CD8-positive, alpha-beta memory T cell (primary cell): ENCODE measurements at regions not wholly inside any gene's neighbourhood (a gene's known extent, or its start where the extent isn't known, plus 50 kb on each side); places are given as distances from the start of the nearest gene placed in this dataset.
A peak's percentile ranks its signal among the peaks of the same experiment; 100 is the strongest.
"Not testable (repeated sequence)": the region's sequence is repeated elsewhere in the genome, so short reads cannot be mapped to it uniquely, and the experiment has no call there.

ENCODE experiments used
- CTCF ChIA-PET: fragments of 350-600 bp; sonication (Branson Sonifier 250); formaldehyde crosslinking; loops from one replicate; lab custom pipeline; 2021; ENCODE audit warnings: antibody characterized with exemption; lab: Charles Lee
- POLR2A ChIA-PET: fragments of 350-600 bp; sonication (Branson Sonifier 250); formaldehyde crosslinking; loops from one replicate; lab custom pipeline; 2021; ENCODE audit warnings: antibody characterized with exemption; lab: Charles Lee
- DNase-seq, 5 donors: peaks; one replicate each; pipeline versions ENCODE4 v3.0.0 to v3.0.0-alpha.2; 2020 to 2022; ENCODE audit warnings: mixed read lengths in 1 of 5
- H3K27ac ChIP-seq: one replicate; pipeline ENCODE4 v1.7.0; 2013; ENCODE audit warnings: low read depth, mild to moderate bottlenecking, low read length, moderate library complexity
- H3K27me3 ChIP-seq: 2 replicates; pipeline ENCODE4 v1.7.0; 2013; ENCODE audit warnings: low read length, mild to moderate bottlenecking; ENCODE audit not compliant: insufficient read depth, poor library complexity, severe bottlenecking
- H3K36me3 ChIP-seq: 2 replicates; pipeline ENCODE4 v1.7.0; 2013; ENCODE audit warnings: mild to moderate bottlenecking, low read length, moderate library complexity; ENCODE audit not compliant: insufficient read depth
- H3K4me1 ChIP-seq: 2 replicates; pipeline ENCODE4 v1.7.0; 2013; ENCODE audit warnings: mild to moderate bottlenecking, low read length, moderate library complexity; ENCODE audit not compliant: insufficient read depth
- H3K4me3 ChIP-seq: 2 replicates; pipeline ENCODE4 v1.7.0; 2013; ENCODE audit warnings: mild to moderate bottlenecking, low read length
- H3K9me3 ChIP-seq: 2 replicates; pipeline ENCODE4 v1.7.0; 2013; ENCODE audit warnings: mild to moderate bottlenecking, low read length
- H3K27ac Mint-ChIP-seq, 8 donors: one replicate each; pipeline ENCODE4 v1.8.0; 2020 to 2021; ENCODE audit warnings: mixed read lengths in 8 of 8, mild to moderate bottlenecking in 6 of 8, inconsistent platforms in 3 of 8, moderate library complexity in 3 of 8
- H3K27me3 Mint-ChIP-seq, 2 donors: one replicate each; pipeline ENCODE4 v1.8.0; 2020 to 2021; ENCODE audit warnings: mixed read lengths in 2 of 2, mild to moderate bottlenecking in 1 of 2, moderate library complexity in 1 of 2
- H3K36me3 Mint-ChIP-seq, 3 donors: one replicate each; pipeline ENCODE4 v1.8.0; 2020 to 2021; ENCODE audit warnings: mixed read lengths in 3 of 3, inconsistent platforms in 1 of 3, mild to moderate bottlenecking in 1 of 3
- H3K4me1 Mint-ChIP-seq, 3 donors: one replicate each; pipeline ENCODE4 v1.8.0; 2020 to 2021; ENCODE audit warnings: mixed read lengths in 3 of 3, inconsistent platforms in 1 of 3, mild to moderate bottlenecking in 1 of 3
- H3K4me3 Mint-ChIP-seq, 7 donors: one replicate each; pipeline ENCODE4 v1.8.0; 2020 to 2021; ENCODE audit warnings: mixed read lengths in 7 of 7, mild to moderate bottlenecking in 6 of 7, moderate library complexity in 4 of 7, inconsistent platforms in 2 of 7
- H3K9me3 Mint-ChIP-seq, 5 donors: one replicate each; pipeline ENCODE4 v1.8.0; 2020 to 2022; ENCODE audit warnings: mixed read lengths in 5 of 5, mild to moderate bottlenecking in 3 of 5, moderate library complexity in 2 of 5, inconsistent platforms in 1 of 5

GRCh38 chr9:94413665-94414064 lies 85.2 kb upstream of the NUTM2F start:
- not testable (repeated sequence) for H3K27me3 ChIP-seq

GRCh38 chr9:94415111-94415510 lies 86.7 kb upstream of the NUTM2F start:
- DNase-seq, H3K27me3 ChIP-seq, H3K4me1 ChIP-seq, H3K9me3 Mint-ChIP-seq, H3K36me3 ChIP-seq, H3K4me3 Mint-ChIP-seq, H3K4me3 ChIP-seq, CTCF ChIA-PET, H3K27me3 Mint-ChIP-seq, H3K27ac ChIP-seq, POLR2A ChIA-PET, H3K9me3 ChIP-seq: not testable (repeated sequence)
- Mint-ChIP-seq H3K4me1 (peaks cover 21 to 33% (median 29%) of the 10 kb centered on the region in 3 donors), H3K36me3 (peaks cover 4 to 20% (median 7%) of the 10 kb centered on the region in 3 donors), H3K27ac (peak overlapping the region in 4 of 8 donors; percentile 14 to 70 (median 50))

More at GRCh38 chr9:94413665-94414064, 85.2 kb upstream of the NUTM2F start:
- Mint-ChIP-seq H3K4me1 (peaks cover 25 to 42% (median 33%) of the 10 kb centered on the region in 3 donors), H3K36me3 (peaks cover 4 to 16% (median 6%) of the 10 kb centered on the region in 3 donors), H3K27ac (peak overlapping the region in 3 of 8 donors; percentile 33 to 68 (median 62))
- H3K4me1 ChIP-seq, H3K27ac ChIP-seq, H3K27me3 Mint-ChIP-seq, H3K4me3 Mint-ChIP-seq, CTCF ChIA-PET, H3K36me3 ChIP-seq, H3K9me3 ChIP-seq, H3K4me3 ChIP-seq, DNase-seq, H3K9me3 Mint-ChIP-seq, POLR2A ChIA-PET: not testable (repeated sequence)

GRCh38 chr9:94420098-94420497 lies 91.7 kb upstream of the NUTM2F start:
- POLR2A ChIA-PET, H3K36me3 ChIP-seq, H3K27me3 Mint-ChIP-seq, H3K27me3 ChIP-seq, DNase-seq, H3K27ac ChIP-seq, H3K4me1 ChIP-seq, CTCF ChIA-PET, H3K4me3 ChIP-seq, H3K9me3 Mint-ChIP-seq, H3K4me1 Mint-ChIP-seq, H3K4me3 Mint-ChIP-seq, H3K9me3 ChIP-seq: not testable (repeated sequence)
- peaks cover 4 to 26% (median 7%) of the 10 kb centered on the region in 3 donors for H3K36me3 Mint-ChIP-seq
- peak overlapping the region in 1 of 8 donors; percentile 2 for H3K27ac Mint-ChIP-seq

GRCh38 chr9:94421951-94422350 lies 93.5 kb upstream of the NUTM2F start:
- H3K27ac ChIP-seq, H3K27me3 Mint-ChIP-seq, H3K27me3 ChIP-seq, POLR2A ChIA-PET, H3K27ac Mint-ChIP-seq, DNase-seq, H3K9me3 Mint-ChIP-seq, H3K4me3 ChIP-seq, H3K4me1 ChIP-seq, H3K9me3 ChIP-seq, H3K36me3 ChIP-seq, CTCF ChIA-PET, H3K4me1 Mint-ChIP-seq, H3K4me3 Mint-ChIP-seq: not testable (repeated sequence)
- peaks cover 0 to 18% (median 4%) of the 10 kb centered on the region in 3 donors for H3K36me3 Mint-ChIP-seq

GRCh38 chr9:94425312-94425711 lies 96.9 kb upstream of the NUTM2F start:
- H3K9me3 ChIP-seq, H3K4me1 ChIP-seq, H3K4me3 ChIP-seq, H3K27me3 ChIP-seq, POLR2A ChIA-PET, H3K9me3 Mint-ChIP-seq, H3K36me3 ChIP-seq, CTCF ChIA-PET, H3K27ac ChIP-seq, H3K27me3 Mint-ChIP-seq, H3K36me3 Mint-ChIP-seq, H3K27ac Mint-ChIP-seq, H3K4me1 Mint-ChIP-seq, H3K4me3 Mint-ChIP-seq, DNase-seq: not testable (repeated sequence)

GRCh38 chr9:94437128-94437527 lies 108.7 kb upstream of the NUTM2F start:
- H3K4me1 ChIP-seq, H3K36me3 ChIP-seq, H3K27ac ChIP-seq, H3K27me3 ChIP-seq, CTCF ChIA-PET, POLR2A ChIA-PET, H3K4me3 ChIP-seq, H3K27ac Mint-ChIP-seq, H3K27me3 Mint-ChIP-seq, DNase-seq, H3K4me1 Mint-ChIP-seq, H3K9me3 Mint-ChIP-seq, H3K9me3 ChIP-seq, H3K4me3 Mint-ChIP-seq: not testable (repeated sequence)
- H3K36me3 Mint-ChIP-seq, result peaks cover 5 to 41% (median 5%) of the 10 kb centered on the region in 3 donors

- H3K4me1 Mint-ChIP-seq, H3K4me3 ChIP-seq, H3K9me3 Mint-ChIP-seq, CTCF ChIA-PET, DNase-seq, H3K27me3 ChIP-seq, POLR2A ChIA-PET, H3K9me3 ChIP-seq, H3K4me3 Mint-ChIP-seq, H3K27me3 Mint-ChIP-seq, H3K36me3 ChIP-seq, H3K27ac Mint-ChIP-seq, H3K27ac ChIP-seq, H3K4me1 ChIP-seq: not testable (repeated sequence)
- peaks cover 5 to 51% (median 5%) of the 10 kb centered on the region in 3 donors for H3K36me3 Mint-ChIP-seq
Observed at GRCh38 chr9:94438336-94438735, 109.9 kb upstream of the NUTM2F start.

- H3K36me3 ChIP-seq, H3K4me1 Mint-ChIP-seq, H3K4me3 ChIP-seq, H3K27me3 ChIP-seq, POLR2A ChIA-PET, H3K9me3 Mint-ChIP-seq, DNase-seq, H3K27me3 Mint-ChIP-seq, H3K4me1 ChIP-seq, H3K9me3 ChIP-seq, CTCF ChIA-PET, H3K4me3 Mint-ChIP-seq, H3K27ac ChIP-seq: not testable (repeated sequence)
- H3K27ac Mint-ChIP-seq, result peak overlapping the region in 1 of 8 donors; percentile 88
- peaks cover 5 to 65% (median 7%) of the 10 kb centered on the region in 3 donors for H3K36me3 Mint-ChIP-seq
Observed at GRCh38 chr9:94441146-94441545, 112.7 kb upstream of the NUTM2F start.

- Histone ChIP-seq H3K4me3 (no peak overlapping the region), H3K27ac (no peak overlapping the region), H3K9me3 (no peaks in the 10 kb centered on the region), H3K27me3 (no peaks in the 10 kb centered on the region), H3K36me3 (peaks cover 6% of the 10 kb centered on the region), H3K4me1 (no peaks in the 10 kb centered on the region)
- Mint-ChIP-seq H3K27me3 (no peaks in the 10 kb centered on the region), H3K4me1 (peaks cover 0 to 5% (median 2%) of the 10 kb centered on the region in 3 donors), H3K4me3 (no peak overlapping the region), H3K27ac (peak overlapping the region in 2 of 8 donors; percentile 7 to 43), H3K36me3 (peaks cover 5 to 69% (median 10%) of the 10 kb centered on the region in 3 donors), H3K9me3 (no peaks in the 10 kb centered on the region)
- CTCF ChIA-PET, result no interaction called here
- POLR2A ChIA-PET, result no interaction called here
- DNase-seq, result no peak
Observed at GRCh38 chr9:94441796-94442195, 113.1 kb upstream of the PCAT7 start.
